BLaER1 (cell line): ENCODE measurements at regions not wholly inside any gene's neighbourhood (a gene's known extent, or its start where the extent isn't known, plus 50 kb on each side); places are given as distances from the start of the nearest gene placed in this dataset.

Source experiments
- H3K27ac ChIP-seq: shearing (Covaris generic); formaldehyde crosslinking; 2 replicates; pipeline ENCODE4 v1.8.1; 2022
- H3K27me3 ChIP-seq: shearing (Covaris generic); formaldehyde crosslinking; 2 replicates; pipeline ENCODE4 v1.8.1; 2022
- H3K36me3 ChIP-seq: shearing (Covaris generic); formaldehyde crosslinking; 2 replicates; pipeline ENCODE4 v1.8.1; 2022
- H3K4me1 ChIP-seq: shearing (Covaris generic); formaldehyde crosslinking; 2 replicates; pipeline ENCODE4 v1.8.1; 2022
- H3K4me2 ChIP-seq: shearing (Covaris generic); formaldehyde crosslinking; 2 replicates; pipeline ENCODE4 v1.8.1; 2022
- H3K4me3 ChIP-seq: shearing (Covaris generic); formaldehyde crosslinking; 2 replicates; pipeline ENCODE4 v1.8.1; 2022
- H3K9ac ChIP-seq: shearing (Covaris generic); formaldehyde crosslinking; 2 replicates; pipeline ENCODE4 v1.8.1; 2022
- H3K9me3 ChIP-seq: shearing (Covaris generic); formaldehyde crosslinking; 2 replicates; pipeline ENCODE4 v1.8.1; 2022
- H4K20me1 ChIP-seq: shearing (Covaris generic); formaldehyde crosslinking; 2 replicates; pipeline ENCODE4 v1.8.1; 2022
- Cebpa-rat ChIP-seq: shearing (Covaris generic); IDR thresholded peaks from 2 replicates; pipeline ENCODE4 v1.8.1; 2022

- H3K36me3 ChIP-seq = no peaks in the 10 kb centered on the region
- no peak for TF ChIP-seq Cebpa-rat
- no peaks in the 10 kb centered on the region for H3K4me1 ChIP-seq
- no peak overlapping the region for H3K9ac ChIP-seq
- no peaks in the 10 kb centered on the region; the same call in 1 of the 2 replicates for H3K9me3 ChIP-seq
- no peak overlapping the region for H3K4me3 ChIP-seq
- H3K27me3 ChIP-seq = no peaks in the 10 kb centered on the region
- H3K27ac ChIP-seq = no peak overlapping the region
- no peak overlapping the region for H3K4me2 ChIP-seq
- H4K20me1 ChIP-seq = no peaks in the 10 kb centered on the region
Measured at GRCh38 chr2:173623438-173624319, 269.0 kb downstream of the CDCA7 start.

DNA sequence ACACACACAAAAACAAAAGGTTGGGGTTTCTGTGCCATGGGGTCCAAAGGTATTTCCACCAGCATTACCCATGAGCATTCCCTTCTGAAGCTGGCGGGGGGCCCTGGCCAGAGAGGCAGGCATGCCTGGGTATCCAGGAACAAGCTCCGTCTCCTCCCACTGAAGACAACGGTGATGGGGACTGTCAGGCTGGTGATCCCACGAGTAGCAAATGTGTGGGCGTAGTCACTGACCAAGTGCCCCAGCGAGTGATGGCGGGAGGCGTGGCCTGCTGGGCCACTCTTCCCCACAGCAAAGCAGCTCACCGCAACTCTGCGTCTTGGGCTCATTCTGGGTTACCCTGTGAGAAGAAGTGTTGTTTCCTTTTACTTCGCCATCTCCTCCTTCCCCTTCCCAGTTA is 270.6 kb downstream of the CDCA7 start:
- no peak for TF ChIP-seq Cebpa-rat
- H3K4me1 ChIP-seq = no peaks in the 10 kb centered on the region
- no peaks in the 10 kb centered on the region; the same call in 1 of the 2 replicates for H3K9me3 ChIP-seq
- H3K4me2 ChIP-seq = no peak overlapping the region
- H3K27me3 ChIP-seq = no peaks in the 10 kb centered on the region
- no peak overlapping the region for H3K4me3 ChIP-seq
- no peaks in the 10 kb centered on the region for H4K20me1 ChIP-seq
- H3K36me3 ChIP-seq = no peaks in the 10 kb centered on the region
- no peak overlapping the region for H3K9ac ChIP-seq
- H3K27ac ChIP-seq = no peak overlapping the region

DNA sequence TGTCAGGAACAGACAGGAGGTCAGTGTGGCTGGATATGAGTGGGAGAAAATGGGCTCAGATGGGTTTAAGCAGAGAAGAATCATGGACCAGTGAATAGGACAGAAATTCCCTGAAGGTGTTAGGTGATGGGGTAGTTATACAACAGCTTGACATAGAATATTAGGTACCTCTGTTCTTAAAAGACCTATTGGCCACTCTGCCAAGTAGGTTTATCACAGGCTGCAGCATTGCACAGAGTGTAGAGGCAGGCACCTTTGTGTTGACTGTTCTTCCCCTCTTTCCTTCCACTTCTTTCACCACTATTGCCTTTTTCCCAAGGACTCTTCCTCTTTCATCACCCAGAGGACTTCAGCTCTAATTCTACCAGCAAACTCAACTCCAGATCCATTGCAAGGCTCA is 274.4 kb downstream of the CDCA7 start:
- TF ChIP-seq Cebpa-rat = no peak
- no peak overlapping the region for H3K9ac ChIP-seq
- H3K4me2 ChIP-seq = no peak overlapping the region
- no peaks in the 10 kb centered on the region for H3K27me3 ChIP-seq
- H3K36me3 ChIP-seq = no peaks in the 10 kb centered on the region
- no peaks in the 10 kb centered on the region for H3K4me1 ChIP-seq
- H3K9me3 ChIP-seq = no peaks in the 10 kb centered on the region; the same call in 1 of the 2 replicates
- no peaks in the 10 kb centered on the region for H4K20me1 ChIP-seq
- H3K4me3 ChIP-seq = no peak overlapping the region
- no peak overlapping the region for H3K27ac ChIP-seq

- no peaks in the 10 kb centered on the region for H3K9me3 ChIP-seq
- no peaks in the 10 kb centered on the region for H3K36me3 ChIP-seq
- H3K4me3 ChIP-seq = no peak overlapping the region
- no peak for TF ChIP-seq Cebpa-rat
- no peak overlapping the region for H3K4me2 ChIP-seq
- H3K4me1 ChIP-seq = no peaks in the 10 kb centered on the region
- no peak overlapping the region for H3K27ac ChIP-seq
- no peaks in the 10 kb centered on the region for H3K27me3 ChIP-seq
- no peak overlapping the region for H3K9ac ChIP-seq
- no peaks in the 10 kb centered on the region for H4K20me1 ChIP-seq
Measured at GRCh38 chr2:173630425-173631126, 275.9 kb downstream of the CDCA7 start.

DNA sequence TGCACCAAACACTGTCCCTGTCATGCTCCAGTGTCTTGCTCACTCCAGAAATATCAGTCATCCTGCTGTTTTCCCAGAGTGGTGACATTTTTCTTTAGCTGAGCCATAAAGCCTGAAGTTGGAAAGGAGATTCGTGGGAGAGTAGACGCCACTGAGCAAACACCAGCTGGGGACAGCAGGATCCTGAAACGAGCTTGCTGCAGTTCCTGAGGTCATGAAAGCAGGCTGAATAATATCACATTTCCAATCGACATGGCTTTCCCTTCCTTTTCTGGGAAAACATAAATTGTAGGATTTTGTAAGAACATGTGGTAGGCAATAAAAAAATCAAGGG is 276.4 kb downstream of the CDCA7 start:
- no peaks in the 10 kb centered on the region for H3K27me3 ChIP-seq
- H3K4me3 ChIP-seq = no peak overlapping the region
- H3K4me1 ChIP-seq = no peaks in the 10 kb centered on the region
- no peak overlapping the region for H3K9ac ChIP-seq
- H3K36me3 ChIP-seq = no peaks in the 10 kb centered on the region
- H4K20me1 ChIP-seq = no peaks in the 10 kb centered on the region
- no peaks in the 10 kb centered on the region for H3K9me3 ChIP-seq
- no peak overlapping the region for H3K4me2 ChIP-seq
- H3K27ac ChIP-seq = no peak overlapping the region
- no peak for TF ChIP-seq Cebpa-rat

DNA sequence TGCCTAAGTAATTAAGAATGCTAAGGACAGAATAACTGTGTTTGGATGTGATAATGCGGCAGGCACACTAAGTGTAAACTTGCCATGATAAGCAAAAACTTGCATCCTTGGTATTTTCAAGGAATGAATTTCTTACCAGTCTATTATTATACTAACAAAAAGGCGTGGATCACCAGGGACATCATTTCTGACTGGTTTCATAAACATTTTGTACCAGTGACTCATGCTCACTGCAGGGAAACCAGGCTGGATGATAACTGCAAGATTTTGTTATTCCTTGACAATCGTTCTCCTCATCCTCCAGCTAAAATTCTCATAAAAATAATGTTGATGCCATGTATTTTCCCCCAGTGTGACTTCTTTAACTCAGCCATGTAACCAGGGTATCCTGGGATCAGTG is 289.5 kb downstream of the CDCA7 start:
- H3K4me1 ChIP-seq = peaks cover 14% of the 10 kb centered on the region
- peak overlapping the region; percentile 44 for H3K4me2 ChIP-seq
- no peaks in the 10 kb centered on the region for H4K20me1 ChIP-seq
- no peaks in the 10 kb centered on the region for H3K36me3 ChIP-seq
- no peak for TF ChIP-seq Cebpa-rat
- no peaks in the 10 kb centered on the region for H3K9me3 ChIP-seq
- H3K4me3 ChIP-seq = no peak overlapping the region
- no peaks in the 10 kb centered on the region for H3K27me3 ChIP-seq
- H3K9ac ChIP-seq = no peak overlapping the region
- H3K27ac ChIP-seq = no peak overlapping the region

DNA sequence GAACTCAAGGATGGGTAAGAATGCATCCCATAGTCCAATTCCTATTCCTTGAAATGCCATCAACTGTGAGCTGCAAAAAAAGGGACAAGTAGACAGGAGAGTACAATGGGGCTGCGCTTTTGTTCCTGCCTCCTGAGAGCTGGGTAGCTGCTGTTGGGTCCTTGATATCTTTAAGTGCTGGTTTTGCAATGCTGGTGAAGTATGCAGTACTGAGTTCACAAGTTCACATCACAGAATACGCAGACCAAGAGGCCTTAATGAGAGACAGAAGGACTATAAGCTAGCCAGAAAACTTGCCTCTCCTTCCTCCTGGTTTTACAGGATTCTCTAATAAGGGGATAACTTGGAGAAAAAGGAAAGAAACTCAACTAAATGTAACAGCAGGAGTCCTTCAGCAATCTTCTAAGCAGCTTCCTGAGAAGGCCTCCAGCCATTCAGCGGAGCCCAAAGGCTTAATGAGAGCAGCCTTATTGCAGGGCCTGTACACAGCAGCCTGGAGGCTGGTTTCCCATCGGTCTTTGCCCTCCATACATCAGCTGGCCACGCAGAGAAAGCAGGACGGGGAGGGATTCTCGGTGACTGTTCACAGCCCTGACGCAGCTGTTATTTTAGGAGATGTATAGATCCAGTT is 293.1 kb downstream of the CDCA7 start:
- H3K27me3 ChIP-seq = no peaks in the 10 kb centered on the region
- TF ChIP-seq Cebpa-rat = no peak
- H3K27ac ChIP-seq = no peak overlapping the region
- peaks cover 14% of the 10 kb centered on the region for H3K4me1 ChIP-seq
- no peak overlapping the region for H3K9ac ChIP-seq
- H3K9me3 ChIP-seq = no peaks in the 10 kb centered on the region
- H3K4me3 ChIP-seq = no peak overlapping the region
- no peak overlapping the region for H3K4me2 ChIP-seq
- no peaks in the 10 kb centered on the region for H4K20me1 ChIP-seq
- H3K36me3 ChIP-seq = no peaks in the 10 kb centered on the region

DNA sequence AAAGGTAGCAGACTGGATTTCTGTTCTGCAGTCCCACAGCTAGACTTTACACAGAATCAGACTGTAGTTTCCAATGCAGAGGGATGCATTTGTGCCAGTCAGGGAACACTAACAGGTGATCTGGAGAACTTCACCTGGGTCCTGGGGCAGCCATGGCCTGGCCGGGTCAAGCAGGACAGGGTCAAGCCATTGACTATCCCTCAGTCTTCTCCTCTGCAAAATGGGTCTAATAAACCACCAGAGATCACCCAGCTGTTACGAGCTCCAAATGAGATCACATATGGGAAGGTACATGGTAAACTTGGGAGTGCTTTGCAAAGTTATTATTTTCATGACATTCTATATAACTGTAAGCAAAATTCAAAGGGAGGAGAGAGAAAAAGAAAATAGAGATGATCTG is 294.1 kb downstream of the CDCA7 start:
- Histone ChIP-seq H3K9me3 (no peaks in the 10 kb centered on the region), H3K27me3 (no peaks in the 10 kb centered on the region), H3K4me2 (no peak overlapping the region), H3K9ac (no peak overlapping the region), H3K36me3 (no peaks in the 10 kb centered on the region), H3K27ac (no peak overlapping the region), H4K20me1 (no peaks in the 10 kb centered on the region), H3K4me3 (no peak overlapping the region), H3K4me1 (peaks cover 4% of the 10 kb centered on the region)
- TF ChIP-seq Cebpa-rat = no peak

DNA sequence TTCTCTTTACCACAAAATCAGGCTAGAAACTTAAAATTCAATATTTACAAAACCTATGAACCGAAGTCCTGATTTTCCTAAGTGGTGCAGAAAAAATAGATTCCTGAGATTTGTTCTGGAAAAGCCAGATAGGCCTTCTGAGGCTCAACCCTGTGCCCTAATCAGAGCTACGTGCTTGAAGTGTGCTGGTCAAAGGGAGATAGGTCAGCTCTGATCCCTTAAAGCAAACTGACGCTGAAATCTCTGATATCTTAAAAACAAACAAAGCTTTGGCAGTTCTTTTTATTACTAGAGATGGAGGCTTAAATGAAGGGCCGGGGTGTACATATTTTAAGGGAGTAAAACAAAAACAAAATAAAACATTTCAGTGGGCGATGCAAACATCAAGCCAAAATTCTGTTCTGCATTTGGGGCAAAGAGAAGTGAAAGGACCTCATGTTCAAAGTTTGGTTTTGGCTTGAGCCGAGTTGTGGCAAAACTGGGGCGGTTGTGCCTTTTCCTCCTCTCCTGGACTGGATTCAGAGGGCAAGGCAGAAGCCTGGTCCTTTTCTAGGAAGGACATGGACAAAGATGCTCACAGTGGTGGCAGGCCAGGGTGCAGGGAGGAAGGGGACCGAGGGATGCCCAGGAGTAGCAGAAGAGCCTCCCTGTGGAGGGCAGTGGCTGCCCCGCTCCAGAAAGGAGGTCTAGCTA is 295.0 kb downstream of the CDCA7 start:
- no peaks in the 10 kb centered on the region for H3K27me3 ChIP-seq
- H4K20me1 ChIP-seq = no peaks in the 10 kb centered on the region
- H3K4me1 ChIP-seq = no peaks in the 10 kb centered on the region
- no peaks in the 10 kb centered on the region for H3K9me3 ChIP-seq
- H3K36me3 ChIP-seq = no peaks in the 10 kb centered on the region
- no peak overlapping the region for H3K4me3 ChIP-seq
- H3K27ac ChIP-seq = no peak overlapping the region
- no peak overlapping the region for H3K4me2 ChIP-seq
- TF ChIP-seq Cebpa-rat = no peak
- H3K9ac ChIP-seq = no peak overlapping the region
